DOHH2 (cell line): ENCODE measurements at regions not wholly inside any gene's neighbourhood (a gene's known extent, or its start where the extent isn't known, plus 50 kb on each side); places are given as distances from the start of the nearest gene placed in this dataset.

ENCODE experiments used
- EZH2phosphoT487 ChIP-seq: fragments of 200-600 bp; sonication (generic); IDR thresholded peaks from 2 replicates; pipeline ENCODE4 v1.6.1; 2017; ENCODE audit warnings: borderline replicate concordance, mild to moderate bottlenecking, antibody characterized with exemption, low read length, moderate library complexity, mixed read lengths
- TF ChIP-seq, protein P1 (sequence below): fragments of 200-600 bp; sonication (generic); IDR thresholded peaks from one replicate; pipeline ENCODE4 v1.5.1; 2014; ENCODE audit warnings: antibody characterized with exemption, mild to moderate bottlenecking, low read depth, low read length; ENCODE audit not compliant: poor library complexity, severe bottlenecking

DNA sequence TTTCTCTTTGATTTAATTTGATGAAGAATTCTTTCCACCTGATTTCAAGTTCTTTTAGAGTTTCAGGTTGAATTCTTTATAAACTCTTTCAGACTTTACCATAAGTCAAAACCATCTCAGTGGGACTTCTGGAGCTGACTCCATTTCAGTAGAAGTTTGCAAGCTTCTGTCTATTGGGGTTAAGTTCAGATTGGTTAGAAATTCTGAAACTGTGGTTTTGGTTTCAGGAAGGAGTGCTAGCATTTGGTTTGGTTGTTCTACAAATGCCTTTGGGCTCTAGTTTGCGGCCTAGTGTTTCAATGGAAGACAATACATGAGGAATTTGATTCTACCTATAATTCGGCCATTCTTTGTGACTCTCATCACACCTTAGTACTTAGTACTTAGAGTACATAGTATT is 176.8 kb upstream of the RHOBTB1 start:
- TF ChIP-seq, protein P1, sequence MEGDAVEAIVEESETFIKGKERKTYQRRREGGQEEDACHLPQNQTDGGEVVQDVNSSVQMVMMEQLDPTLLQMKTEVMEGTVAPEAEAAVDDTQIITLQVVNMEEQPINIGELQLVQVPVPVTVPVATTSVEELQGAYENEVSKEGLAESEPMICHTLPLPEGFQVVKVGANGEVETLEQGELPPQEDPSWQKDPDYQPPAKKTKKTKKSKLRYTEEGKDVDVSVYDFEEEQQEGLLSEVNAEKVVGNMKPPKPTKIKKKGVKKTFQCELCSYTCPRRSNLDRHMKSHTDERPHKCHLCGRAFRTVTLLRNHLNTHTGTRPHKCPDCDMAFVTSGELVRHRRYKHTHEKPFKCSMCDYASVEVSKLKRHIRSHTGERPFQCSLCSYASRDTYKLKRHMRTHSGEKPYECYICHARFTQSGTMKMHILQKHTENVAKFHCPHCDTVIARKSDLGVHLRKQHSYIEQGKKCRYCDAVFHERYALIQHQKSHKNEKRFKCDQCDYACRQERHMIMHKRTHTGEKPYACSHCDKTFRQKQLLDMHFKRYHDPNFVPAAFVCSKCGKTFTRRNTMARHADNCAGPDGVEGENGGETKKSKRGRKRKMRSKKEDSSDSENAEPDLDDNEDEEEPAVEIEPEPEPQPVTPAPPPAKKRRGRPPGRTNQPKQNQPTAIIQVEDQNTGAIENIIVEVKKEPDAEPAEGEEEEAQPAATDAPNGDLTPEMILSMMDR = no peak
- no peak for TF ChIP-seq EZH2phosphoT487
